ENCODE measurements at regions not wholly inside any gene's neighbourhood (a gene's known extent, or its start where the extent isn't known, plus 50 kb on each side); places are given as distances from the start of the nearest gene placed in this dataset.

GRCh38 chr1:191890433-191891088, 267.7 kb upstream of the RGS18 start:
- DNase-seq, result no peak

- DNase-seq, result no peak
These were observed 265.5 kb upstream of the RGS18 start for GRCh38 chr1:191892716-191893115.

- no peak for DNase-seq
These were observed 263.2 kb upstream of the RGS18 start for GRCh38 chr1:191895049-191895448.

- no peak for DNase-seq
These were observed 262.7 kb upstream of the RGS18 start for GRCh38 chr1:191895462-191896058.

- DNase-seq, result no peak
These were observed 261.1 kb upstream of the RGS18 start for GRCh38 chr1:191897134-191897533.

GRCh38 chr1:191901651-191902050, 256.6 kb upstream of the RGS18 start:
- DNase-seq, result no peak

GRCh38 chr1:191904991-191905390, 253.3 kb upstream of the RGS18 start:
- no peak for DNase-seq

- DNase-seq, result peak; percentile 40 to 87 (median 52)
These were observed 252.5 kb upstream of the RGS18 start for GRCh38 chr1:191905781-191906180.

GRCh38 chr1:191907121-191907520, 251.1 kb upstream of the RGS18 start:
- DNase-seq, result no peak

- DNase-seq, result no peak
These were observed 248.0 kb upstream of the RGS18 start for GRCh38 chr1:191910245-191910644.

GRCh38 chr1:191912517-191912916, 245.7 kb upstream of the RGS18 start:
- no peak for DNase-seq

- peak in 2 of 3 donors; percentile 15 to 30 for DNase-seq
These were observed 244.8 kb upstream of the RGS18 start for GRCh38 chr1:191913260-191913977.

- DNase-seq, result no peak
These were observed 228.9 kb upstream of the RGS18 start for GRCh38 chr1:191929383-191929782.

GRCh38 chr1:191943684-191944083, 214.6 kb upstream of the RGS18 start:
- no peak for DNase-seq

GRCh38 chr1:191953526-191953925, 204.7 kb upstream of the RGS18 start:
- DNase-seq, result no peak

GRCh38 chr1:191959856-191960255, 198.4 kb upstream of the RGS18 start:
- peak in 1 of 3 donors; percentile 21 for DNase-seq

- DNase-seq, result peak in 1 of 3 donors; percentile 31
These were observed 195.0 kb upstream of the RGS18 start for GRCh38 chr1:191963286-191963685.

- DNase-seq, result peak; percentile 17 to 52 (median 36)
These were observed 194.3 kb upstream of the RGS18 start for GRCh38 chr1:191963781-191964455.

GRCh38 chr1:191969290-191969689, 189.0 kb upstream of the RGS18 start:
- no peak for DNase-seq

GRCh38 chr1:191970116-191970515, 188.1 kb upstream of the RGS18 start:
- peak; percentile 30 to 58 (median 38) for DNase-seq

- DNase-seq, result no peak
These were observed 186.8 kb upstream of the RGS18 start for GRCh38 chr1:191971447-191971846.

- no peak for DNase-seq
These were observed 184.3 kb upstream of the RGS18 start for GRCh38 chr1:191974004-191974403.

All from muscle of back (tissue), 3 donors.